NCI-H1436 (cell line): ENCODE measurements at regions not wholly inside any gene's neighbourhood (a gene's known extent, or its start where the extent isn't known, plus 50 kb on each side); places are given as distances from the start of the nearest gene placed in this dataset.

Experiments
- DNase-seq: peaks from one replicate; lab custom pipeline; 2025; lab: John Stamatoyannopoulos, UW

DNA sequence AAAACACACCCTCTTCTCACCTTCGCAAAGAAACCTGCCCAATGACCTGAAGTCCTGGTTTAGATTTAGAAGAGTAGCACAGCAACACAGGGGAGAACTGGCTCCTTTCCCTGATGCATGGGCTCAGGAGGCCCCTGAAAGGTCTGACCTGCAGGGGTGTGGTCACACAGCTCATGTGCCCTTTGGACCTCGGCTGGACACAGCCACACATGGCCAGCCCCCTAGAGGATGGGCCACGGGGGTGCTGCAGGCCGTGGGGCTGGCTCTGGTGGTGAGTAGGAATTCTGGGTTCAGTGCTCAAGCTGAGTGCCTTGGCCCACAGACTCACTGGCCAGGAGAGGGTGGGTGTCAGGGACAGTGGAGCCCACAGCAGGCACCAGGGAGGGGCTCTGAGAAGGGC, 118.5 kb upstream of the ADCY1 start:
- DNase-seq, result no peak

DNA sequence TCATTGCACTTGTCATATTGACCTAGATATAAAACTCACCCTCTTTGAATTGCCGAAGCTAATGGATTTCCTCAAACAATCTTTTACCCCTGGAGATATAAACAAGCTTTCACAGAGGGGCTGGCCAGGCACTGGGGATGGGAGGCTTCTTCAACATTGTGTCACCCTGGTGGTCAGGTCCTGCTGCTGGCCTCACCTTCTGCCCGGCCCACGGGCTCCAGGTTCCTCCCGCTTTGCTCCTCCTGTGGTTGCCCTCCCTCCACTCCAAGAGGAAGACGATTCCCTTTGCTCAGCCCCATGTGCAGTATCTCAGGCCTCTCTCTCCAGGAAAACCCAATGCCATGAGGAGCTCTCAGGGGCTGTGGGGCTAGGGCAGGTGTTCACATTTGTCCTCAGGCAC, 118.1 kb upstream of the ADCY1 start:
- DNase-seq, result no peak

DNA sequence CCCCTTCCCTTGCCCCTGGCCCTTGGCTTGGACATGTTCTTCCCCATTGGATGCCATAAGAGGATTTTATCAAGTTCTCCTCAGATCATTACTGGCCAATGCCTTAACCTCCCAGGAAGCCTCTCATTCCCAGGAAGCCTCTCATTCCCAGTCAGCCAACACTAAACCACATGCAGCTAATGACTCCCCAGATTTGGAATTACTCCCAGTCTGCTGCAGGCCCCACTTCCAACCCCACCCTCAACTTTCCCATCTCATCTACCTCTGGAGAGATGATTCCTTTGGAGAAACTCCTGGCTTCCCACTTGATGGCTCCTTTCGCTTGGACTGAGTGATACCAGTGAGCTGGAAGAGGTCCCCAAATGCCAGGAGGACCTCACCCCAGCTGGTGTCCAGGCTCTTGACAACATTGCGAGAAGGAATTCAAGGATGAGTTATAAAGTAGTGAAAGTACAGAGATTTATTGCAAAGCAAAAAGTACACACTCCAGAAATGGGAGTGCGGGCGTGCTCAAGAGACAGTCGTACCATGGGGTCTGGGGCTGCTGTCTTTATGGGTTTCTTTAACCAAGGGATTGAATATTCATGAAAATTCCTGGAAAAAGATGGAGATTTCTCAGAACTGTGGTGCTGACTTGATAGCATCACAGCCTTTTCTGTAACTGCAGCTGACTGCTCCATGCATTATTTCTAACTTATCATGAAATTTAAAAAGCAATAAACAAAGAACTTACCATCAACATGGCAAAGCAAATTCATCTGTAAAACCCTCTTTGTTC, 117.2 kb upstream of the ADCY1 start:
- no peak for DNase-seq

DNA sequence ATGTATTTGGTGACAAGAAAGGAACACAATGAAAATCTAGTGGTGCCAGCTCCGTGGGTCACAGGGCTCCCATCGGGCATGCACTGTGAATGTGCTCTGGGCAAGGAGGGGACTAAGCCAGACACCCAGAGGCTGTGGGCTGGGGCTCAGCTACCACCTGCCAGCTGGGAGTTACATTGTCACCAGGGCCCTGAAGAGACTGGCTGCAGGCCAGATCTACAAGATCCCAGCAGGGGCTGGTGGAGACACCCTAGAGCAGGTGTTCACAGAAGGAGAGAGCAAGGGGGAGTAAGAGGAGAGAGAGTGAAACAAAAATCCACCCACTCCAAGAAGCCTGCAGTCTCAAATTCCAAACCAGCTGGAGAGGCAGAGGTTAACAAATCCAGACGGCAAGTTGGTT, 116.6 kb upstream of the ADCY1 start:
- peak; percentile 83 for DNase-seq

DNA sequence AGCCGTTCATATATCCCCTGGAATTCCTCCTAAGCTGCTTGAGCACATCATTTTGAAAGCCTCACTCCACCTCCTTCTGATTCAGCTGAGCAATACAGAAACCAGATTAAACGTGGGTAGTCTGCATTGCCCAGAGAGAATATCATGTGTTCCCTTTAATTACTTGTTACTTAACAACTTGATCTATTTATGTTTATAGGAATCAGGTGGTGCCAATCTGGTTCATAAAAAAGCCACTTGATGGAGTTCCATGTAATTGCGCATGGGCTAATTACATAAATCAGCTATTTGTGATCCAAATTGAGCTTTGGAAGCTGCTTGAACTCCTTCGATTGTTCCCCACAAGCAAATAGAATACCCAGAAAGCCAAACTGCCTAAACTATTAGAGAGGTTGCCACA, 114.7 kb upstream of the ADCY1 start:
- DNase-seq, result peak; percentile 74

DNA sequence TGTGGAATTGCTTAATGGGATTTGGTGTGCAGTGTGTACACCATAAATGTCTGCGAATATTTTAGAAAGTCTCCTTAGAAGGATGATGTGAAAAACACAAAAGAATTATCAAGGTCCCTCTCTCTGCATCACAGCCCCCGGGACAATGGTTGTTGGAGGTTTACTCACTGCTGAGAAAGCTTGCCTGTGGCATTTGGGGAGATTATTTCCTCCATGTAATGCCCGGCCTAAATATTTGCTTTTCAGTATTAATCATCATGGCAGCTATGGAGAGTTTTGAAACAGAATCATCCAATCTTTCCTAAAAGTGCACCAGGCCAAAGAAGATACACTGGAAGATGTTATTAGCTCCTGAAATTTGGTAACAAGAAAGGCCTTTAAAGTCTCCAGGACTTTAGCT, 113.8 kb upstream of the ADCY1 start:
- DNase-seq, result no peak

DNA sequence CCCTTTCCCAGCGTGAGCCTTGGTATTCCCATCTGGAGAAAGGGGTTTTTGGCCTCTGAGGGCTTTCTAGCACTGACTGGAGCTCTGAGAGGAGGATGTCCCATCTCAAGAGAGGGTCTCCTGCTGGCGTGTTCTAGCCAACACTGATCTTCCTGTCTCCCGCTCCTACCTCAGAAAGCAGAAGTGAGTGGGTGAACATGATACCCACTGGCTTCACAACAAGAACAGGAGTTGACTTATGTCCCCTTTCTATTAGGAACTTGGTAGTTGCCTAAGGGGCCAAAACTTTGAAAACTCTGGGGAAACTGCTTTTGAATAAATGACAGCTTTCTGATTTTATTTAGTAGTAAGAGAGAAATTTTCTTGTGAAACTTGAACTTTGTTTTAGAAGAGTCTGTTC, 113.1 kb upstream of the ADCY1 start:
- no peak for DNase-seq

DNA sequence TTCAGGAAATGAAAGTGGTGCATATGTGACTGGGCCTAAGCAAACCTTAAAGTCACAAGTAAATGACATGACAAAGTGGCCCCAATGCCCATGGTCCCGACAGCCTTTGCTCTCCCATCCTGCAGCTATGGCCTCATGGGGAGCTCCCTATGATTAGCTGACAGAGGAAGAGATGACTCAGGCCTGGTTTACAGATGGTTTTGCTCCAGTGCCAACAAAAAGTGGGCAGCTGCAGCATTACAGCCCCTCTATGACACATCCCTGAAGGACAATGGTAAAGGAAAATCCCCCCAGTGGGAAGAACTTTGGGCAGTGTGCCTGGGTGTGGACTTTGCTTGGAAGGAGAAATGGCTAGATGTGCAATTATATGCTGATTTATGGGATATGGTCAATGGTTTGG, 105.1 kb upstream of the ADCY1 start:
- no peak for DNase-seq

DNA sequence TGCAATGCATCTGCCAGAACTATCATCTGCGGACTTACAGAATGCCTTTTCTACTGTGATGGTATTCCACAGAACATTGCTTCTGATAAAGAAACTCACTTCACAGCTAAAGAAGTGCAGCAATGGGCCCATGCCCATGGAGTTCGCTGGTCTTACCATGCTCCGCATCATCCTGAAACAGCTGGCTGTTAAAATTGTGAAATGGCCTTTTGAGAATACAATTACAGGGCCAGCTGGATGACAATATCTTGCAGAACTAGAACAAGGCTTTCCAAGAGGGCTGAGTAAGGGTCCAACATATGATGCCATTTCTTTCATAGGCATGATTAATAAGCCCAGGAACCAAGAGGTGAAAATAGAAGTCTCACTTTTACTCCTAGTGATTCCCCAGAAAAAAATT, 104.1 kb upstream of the ADCY1 start:
- DNase-seq, result no peak

DNA sequence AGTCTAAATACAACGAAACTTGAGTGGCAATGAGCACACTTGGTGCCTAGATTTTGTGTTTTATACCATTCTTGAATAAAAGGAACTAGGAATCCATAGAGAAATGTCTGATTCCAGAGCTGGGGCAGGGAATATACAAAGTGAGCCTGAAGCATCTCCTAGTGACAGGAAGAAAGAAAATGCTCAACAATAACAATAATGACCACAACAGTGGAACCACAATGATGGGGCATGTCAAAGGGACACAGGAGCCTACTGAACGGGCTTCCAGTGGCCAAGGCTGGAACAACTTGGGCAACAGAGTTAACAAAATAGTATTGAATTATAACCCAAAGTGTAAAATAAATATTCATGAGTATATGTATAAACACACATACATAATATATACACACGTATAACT, 94.4 kb upstream of the ADCY1 start:
- DNase-seq, result no peak

DNA sequence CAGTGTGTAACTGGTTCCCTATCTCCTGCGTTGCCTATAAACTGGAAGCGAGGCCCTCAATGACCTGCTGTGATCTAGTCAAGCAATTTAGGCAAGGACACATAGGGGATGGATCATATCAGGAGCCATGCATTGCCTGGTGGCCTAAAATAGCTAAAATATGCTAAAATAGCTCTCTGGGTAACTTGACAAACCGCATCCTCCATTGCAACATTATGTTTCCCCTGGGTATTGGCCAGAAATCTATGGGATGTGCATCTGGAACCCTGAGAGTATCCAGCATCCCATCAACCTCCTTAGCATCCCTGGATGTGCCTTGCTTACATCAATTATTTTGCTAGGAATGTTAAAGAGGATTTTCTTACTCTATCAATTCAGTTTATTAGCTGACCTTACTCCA, 91.7 kb upstream of the ADCY1 start:
- DNase-seq, result no peak

DNA sequence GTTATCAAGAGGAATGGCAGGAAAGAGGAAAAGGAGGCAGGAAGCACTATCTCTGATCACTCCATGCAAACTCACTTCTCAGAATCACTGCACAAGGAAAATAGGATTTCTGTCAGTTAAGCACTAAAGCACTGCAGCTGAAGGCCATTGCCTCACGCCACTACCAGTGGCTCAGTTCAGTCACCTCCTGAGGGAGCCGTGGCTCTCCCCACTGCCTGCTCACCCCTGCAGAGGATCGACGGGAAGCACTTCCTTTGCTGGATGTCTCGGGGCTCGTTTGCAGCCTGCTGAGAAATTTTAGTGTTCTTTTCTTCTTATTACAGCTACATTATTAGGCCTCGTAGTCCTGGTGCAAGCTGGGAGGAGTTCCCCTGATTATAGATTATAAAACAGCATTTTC, 90.1 kb upstream of the ADCY1 start:
- no peak for DNase-seq

DNA sequence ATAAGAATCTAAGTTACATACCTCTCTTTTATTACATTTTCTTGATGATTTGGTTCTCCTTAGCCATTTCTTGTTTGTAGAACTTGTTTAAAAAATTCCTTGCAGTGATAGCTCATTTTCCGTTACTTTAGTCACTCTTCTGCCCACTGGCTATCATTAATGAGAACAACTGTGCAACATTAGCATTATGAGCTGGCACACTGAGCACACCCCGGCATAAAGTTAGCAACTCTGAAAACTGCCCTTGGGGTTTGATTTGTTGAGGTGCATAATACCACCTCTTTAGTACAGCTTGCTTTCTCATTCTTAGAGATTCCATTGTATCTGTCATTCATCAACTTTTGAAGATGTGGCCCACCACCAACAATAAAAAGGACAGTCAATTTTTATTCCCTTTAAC, 87.6 kb upstream of the ADCY1 start:
- no peak for DNase-seq

DNA sequence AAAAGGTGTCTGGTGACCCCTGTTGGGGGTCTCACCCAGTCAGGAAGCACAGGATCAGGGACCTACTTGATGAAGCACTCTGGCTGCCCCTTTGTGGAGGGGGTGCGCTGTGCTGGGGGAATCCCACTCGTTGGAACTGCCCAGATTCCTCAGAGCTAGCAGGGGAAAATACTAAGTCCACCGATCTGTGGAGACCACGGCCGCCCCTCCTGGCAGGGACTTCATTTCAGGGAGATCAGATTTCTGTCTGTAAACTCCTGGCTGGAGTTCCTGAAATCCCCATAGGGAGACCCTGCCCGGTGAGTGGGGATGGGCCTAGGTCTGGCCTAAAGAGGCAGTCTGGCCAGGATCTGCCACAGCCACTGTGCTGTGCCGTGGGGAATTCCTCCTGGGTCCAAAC, 79.3 kb upstream of the ADCY1 start:
- DNase-seq, result no peak

DNA sequence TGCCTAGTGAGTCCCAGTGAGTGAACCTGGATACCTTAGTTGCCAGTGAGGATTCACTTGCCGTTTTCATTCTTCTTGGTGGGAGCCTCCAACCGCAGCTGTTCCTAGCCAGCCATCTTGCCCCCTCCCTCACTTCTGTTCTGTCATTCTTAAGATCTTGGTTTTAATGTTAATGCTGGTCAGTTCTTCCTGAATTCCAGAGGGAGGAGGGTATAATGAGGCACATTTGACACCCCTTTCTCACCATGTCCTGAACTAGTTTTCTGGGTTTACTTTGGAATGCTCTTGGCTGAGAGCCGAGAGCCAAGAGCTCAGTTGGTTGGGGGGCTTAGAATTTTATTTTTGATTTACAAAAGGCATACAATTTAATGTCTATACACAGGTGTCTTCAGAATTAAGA, 78.5 kb upstream of the ADCY1 start:
- DNase-seq, result no peak

DNA sequence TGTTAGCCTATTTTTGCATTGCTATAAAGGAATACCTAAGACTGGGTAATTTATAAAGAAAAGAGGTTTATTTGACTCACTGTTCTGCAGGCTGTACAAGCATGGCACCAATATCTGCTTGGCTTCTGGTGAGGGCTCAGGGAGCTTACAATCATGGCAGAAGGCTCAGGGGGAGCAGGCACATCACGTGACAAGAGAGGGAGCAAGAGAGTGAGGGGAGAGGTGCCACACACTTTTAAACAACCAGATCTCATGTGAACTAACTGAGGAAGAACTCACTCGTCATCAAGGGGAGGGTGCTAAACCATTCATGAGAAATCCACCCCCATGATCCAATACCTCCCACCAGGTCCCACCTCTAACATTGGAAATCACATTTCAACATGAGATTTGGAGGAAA, 73.9 kb upstream of the ADCY1 start:
- no peak for DNase-seq

DNA sequence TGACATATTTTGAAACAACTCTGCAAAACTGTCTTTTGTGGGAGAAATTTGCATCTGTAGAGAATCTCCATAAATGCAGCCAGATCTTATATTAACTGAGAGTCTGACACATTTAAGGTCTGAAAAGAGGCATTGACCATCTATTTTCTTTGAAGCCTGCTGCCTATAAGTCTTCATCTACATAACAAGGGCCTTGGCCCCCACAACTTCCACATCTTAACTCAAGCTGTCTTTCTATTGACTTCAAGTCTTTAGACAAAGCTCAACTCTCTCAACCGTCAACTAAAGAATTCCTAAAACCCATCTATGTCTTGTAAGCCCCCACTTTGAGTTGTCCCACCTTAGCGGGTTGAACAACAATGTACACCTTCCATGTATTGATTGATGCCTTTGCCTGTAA, 72.4 kb upstream of the ADCY1 start:
- no peak for DNase-seq

DNA sequence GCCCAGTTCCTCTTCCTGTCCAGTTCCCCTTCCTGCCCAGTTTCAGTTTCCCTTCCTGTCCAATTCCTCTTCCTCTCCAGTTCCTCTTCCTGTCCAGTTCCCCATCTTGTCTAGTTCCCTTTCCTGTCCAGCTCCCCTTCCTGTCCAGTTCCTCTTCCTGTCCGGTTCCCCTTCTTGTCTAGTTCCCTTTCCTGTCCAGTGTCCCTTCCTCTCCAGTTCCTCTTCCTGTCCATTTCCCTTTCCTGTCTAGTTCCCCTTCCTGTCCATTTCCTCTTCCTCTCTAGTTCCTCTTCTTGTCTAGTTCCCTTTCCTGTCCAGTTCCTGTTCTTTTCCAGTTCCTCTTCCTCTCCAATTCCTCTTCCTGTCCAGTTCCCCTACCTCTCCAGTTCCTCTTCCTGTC, 68.1 kb upstream of the ADCY1 start:
- no peak for DNase-seq

DNA sequence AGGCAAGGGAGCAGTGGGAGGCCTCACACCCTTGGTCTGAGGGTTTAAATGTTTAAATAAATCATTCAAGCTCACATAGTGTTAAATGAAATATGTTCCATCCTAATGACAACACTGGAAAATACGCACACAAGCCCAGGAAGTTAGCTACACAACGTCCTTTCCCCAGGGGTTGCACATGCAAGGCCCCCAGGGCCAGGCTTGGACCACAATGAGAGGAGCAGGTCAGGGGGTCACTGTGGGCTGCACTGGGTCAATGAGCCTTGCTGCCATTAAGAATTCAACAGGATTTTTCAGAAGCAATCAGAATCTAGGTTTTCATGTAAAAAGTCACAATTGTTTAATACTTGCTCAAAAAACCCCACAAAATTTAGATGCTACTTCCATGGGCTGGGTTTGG, 64.9 kb upstream of the ADCY1 start:
- no peak for DNase-seq

DNA sequence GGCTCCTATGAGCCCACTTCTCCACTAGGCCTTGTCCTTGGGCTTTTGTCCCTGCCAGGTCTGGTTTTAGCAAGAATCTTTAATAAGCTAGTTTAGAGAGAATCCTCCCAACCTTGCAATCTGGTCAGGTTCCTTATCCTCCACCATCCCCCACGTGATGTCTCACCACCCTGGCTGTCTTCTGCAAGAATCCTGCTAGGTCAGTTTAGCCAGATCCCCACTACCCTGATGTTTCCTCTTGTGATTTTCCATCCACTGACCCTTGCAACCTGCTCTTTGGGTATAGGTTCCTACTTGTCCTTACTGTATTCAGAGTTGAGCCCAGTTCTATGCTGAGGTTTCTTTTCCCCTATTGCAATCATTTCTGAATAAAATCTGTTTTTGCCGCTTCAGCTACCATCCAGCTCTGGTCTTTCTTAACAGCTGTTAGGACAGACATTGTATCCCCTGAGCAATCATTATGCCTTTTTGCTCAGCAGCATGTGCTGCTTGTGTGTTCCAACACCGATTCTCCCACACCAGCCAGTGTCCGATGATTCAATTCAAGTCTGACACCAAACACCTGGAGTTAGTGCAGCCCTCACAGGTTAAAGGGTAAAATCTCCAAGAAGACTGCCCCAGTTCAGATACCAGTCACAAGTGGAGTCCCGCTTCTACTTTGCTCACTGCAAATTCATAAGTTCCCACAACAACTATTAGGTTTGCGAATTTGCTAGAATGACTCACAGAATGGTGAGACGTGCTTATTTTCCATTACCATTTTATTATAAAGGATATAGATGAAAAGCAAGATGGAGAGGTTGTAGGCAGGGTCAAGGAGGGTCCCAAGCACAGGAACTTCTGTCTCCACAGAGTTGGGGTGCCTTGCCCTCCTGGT, 62.2 kb upstream of the ADCY1 start:
- no peak for DNase-seq

DNA sequence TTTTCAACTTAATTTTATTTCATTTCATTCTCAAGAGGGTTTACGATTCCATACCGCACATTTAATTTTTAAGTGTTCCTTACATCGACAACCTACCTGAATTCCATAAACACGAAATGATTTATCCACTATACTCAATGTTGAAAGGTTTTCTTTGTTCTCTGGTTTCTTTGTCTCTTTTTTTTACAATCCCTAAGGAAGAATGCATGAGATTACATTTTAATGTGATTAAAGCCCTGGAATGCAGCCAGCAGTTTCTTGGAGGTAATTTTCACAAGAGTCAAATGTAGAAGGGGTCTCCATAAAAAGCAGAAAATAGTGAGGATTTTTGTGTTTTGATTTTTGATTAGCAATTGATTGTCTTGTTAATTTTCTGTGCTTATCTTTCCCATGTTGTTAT, 59.2 kb upstream of the ADCY1 start:
- no peak for DNase-seq

DNA sequence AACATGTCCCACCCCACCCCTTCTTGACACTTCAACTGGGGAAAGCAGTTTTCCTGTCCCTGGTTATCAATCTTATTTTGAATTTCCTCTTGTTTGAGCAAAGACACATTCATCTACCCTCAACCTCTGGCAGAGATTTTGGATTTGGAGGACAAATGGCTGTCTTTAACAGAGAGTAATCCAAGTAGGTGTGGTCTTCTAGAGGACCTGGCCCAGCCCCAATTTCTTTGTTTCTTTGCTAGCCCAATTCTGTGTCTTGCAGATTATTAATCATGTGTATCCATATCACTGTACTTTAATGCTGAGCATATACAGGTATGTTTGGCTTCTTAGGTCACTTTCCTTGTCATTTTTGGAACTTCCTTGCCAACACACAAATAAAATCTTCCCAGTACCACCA, 58.8 kb upstream of the ADCY1 start:
- no peak for DNase-seq
